LNCaP clone FGC (cell line): ENCODE measurements at regions not wholly inside any gene's neighbourhood (a gene's known extent, or its start where the extent isn't known, plus 50 kb on each side); places are given as distances from the start of the nearest gene placed in this dataset.
A peak's percentile ranks its signal among the peaks of the same experiment; 100 is the strongest.

Experiments used
- DNase-seq: peaks from one replicate; pipeline ENCODE4 v3.0.0-alpha.2; 2011; ENCODE audit warnings: low read depth
- H3K4me3 ChIP-seq: 2 replicates; pipeline ENCODE4 v1.5.1; 2011; ENCODE audit warnings: mild to moderate bottlenecking, low read depth, low read length, control low read depth
- CTCF ChIP-seq: IDR thresholded peaks from 2 replicates; pipeline ENCODE4 v1.5.1; 2012; ENCODE audit warnings: mild to moderate bottlenecking; ENCODE audit not compliant: control insufficient read depth, insufficient read depth; ENCODE audit errors: extremely low read depth

DNA sequence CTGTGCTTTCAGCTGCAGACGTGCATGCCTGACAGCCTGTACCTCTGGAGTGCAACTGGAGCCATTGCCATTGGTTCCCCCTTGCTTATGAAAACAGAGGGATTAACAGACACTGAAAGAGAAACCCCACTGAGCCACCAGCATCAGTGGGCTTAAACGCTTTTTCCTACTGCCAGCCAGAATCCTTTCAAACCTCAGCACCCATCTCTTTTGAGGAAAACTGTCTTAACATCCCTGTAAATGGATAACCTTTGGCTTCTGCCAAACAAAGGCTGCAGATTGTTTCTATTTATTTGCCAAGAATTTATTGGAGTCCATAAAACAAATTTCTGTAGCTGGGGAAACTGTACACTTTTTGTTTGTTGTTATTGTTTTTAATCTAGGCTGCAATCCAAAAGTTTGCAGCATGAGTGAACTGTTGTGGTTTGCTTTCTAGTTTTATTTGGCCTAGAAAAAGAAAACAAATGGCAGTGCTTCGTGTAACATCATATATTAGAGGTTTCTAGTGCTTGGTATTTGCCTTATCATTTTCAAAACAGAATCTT lies 369.2 kb upstream of the IL12A start:
- H3K4me3 ChIP-seq: no peak overlapping the region
- TF ChIP-seq CTCF: no peak
- DNase-seq: peak; percentile 92

- DNase-seq: no peak
- H3K4me3 ChIP-seq: no peak overlapping the region
Measured at GRCh38 chr3:159620281-159620680, 368.4 kb upstream of the IL12A start.

DNA sequence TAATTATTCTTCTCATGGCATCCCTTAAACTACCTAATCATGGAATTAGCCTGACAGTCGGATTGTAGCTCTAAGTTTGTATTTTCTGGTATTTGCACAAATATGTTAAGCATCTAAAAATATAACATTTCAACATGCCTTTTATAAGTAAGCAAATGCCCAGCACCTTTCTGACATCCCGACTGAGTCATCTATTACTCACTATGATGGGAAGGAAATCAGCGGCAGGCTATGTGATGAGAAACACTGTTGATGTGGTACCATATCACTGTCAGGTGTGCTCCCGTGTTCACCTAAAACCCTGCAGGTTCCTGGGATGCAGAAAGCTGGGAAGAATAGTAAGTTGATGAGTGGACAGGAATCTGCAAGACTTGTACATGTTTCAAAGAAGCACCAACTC lies 367.8 kb upstream of the IL12A start:
- TF ChIP-seq CTCF: no peak
- DNase-seq: no peak
- no peak overlapping the region for H3K4me3 ChIP-seq

More at GRCh38 chr3:159620281-159620680, 368.4 kb upstream of the IL12A start:
- TF ChIP-seq CTCF: no peak

DNA sequence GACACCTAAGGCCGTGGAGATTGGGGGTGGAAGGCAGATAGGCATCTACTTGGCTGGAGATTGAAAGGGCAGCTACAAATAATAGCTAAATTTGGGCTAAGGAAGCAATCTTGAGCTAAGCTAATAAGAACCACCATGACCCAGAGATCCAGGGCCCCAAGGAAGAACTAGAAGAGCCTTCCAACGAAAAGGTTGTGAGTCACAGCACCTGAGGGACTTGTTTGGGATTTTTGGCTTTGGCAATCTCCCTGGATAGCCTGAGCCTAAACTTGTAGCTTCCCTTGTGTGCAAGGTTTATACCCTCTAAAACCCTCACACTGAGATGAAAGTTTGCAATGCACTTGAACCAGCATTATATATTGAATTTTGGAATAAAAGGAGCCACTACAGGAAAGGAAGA lies 364.0 kb upstream of the IL12A start:
- TF ChIP-seq CTCF: no peak
- H3K4me3 ChIP-seq: no peak overlapping the region

GRCh38 chr3:159625594-159625993 lies 363.0 kb upstream of the IL12A start:
- no peak for TF ChIP-seq CTCF
- DNase-seq: no peak
- no peak overlapping the region for H3K4me3 ChIP-seq

More for the DNA sequence above, 364.0 kb upstream of the IL12A start:
- no peak for DNase-seq

DNA sequence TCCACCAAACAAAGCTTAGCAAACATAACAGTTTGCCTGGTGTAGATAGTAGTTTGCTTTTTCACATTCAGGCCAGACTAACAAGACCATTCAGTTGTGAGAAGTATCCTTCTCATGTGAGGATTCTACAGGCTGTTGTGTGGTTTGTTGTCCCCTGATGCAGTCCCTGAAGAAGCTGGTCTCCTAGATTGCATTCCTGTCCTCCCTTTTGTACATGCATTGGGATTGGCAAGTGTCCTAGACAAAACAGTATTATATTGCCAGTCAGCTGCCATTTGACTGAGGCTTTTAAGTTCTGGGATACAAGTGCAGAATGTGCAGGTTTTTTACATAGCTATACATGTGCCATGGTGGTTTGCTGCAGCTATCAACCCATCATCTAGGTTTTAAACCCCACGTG lies 362.0 kb upstream of the IL12A start:
- H3K4me3 ChIP-seq: no peak overlapping the region
- TF ChIP-seq CTCF: no peak
- peak; percentile 56 for DNase-seq

- DNase-seq: no peak
- H3K4me3 ChIP-seq: peak overlapping the region; percentile 4; the same call in 1 of the 2 replicates
- TF ChIP-seq CTCF: no peak
Measured at GRCh38 chr3:159627229-159627628, 361.4 kb upstream of the IL12A start.
